ENCODE measurements at regions not wholly inside any gene's neighbourhood (a gene's known extent, or its start where the extent isn't known, plus 50 kb on each side); places are given as distances from the start of the nearest gene placed in this dataset.

DNA sequence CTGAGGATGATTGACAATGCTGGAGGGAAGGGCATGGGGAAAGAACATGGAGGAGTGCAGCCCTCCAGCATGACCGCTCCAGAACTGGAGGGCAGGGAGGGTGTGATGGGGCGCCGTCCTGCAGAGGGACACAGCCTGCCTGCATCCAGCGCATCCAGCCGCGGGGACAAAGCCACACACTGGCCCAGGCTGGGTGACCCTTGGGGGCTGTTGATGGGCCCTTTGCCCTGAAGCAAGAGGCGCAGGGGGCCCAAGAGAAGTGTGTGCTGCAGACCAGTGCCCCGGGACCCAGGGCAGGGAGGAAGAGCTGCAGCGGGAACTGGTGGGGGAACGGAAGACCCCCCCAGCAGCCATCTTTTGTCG is 169.8 kb upstream of the PPP1R26 start:
- TF ChIP-seq, protein P1, sequence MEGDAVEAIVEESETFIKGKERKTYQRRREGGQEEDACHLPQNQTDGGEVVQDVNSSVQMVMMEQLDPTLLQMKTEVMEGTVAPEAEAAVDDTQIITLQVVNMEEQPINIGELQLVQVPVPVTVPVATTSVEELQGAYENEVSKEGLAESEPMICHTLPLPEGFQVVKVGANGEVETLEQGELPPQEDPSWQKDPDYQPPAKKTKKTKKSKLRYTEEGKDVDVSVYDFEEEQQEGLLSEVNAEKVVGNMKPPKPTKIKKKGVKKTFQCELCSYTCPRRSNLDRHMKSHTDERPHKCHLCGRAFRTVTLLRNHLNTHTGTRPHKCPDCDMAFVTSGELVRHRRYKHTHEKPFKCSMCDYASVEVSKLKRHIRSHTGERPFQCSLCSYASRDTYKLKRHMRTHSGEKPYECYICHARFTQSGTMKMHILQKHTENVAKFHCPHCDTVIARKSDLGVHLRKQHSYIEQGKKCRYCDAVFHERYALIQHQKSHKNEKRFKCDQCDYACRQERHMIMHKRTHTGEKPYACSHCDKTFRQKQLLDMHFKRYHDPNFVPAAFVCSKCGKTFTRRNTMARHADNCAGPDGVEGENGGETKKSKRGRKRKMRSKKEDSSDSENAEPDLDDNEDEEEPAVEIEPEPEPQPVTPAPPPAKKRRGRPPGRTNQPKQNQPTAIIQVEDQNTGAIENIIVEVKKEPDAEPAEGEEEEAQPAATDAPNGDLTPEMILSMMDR (IDR thresholded peaks at IDR 0.05): no peak
- TF ChIP-seq POLR2A (IDR thresholded peaks at IDR 0.05): no peak

All from right lobe of liver (tissue), 4 donors.